NB4 (cell line): ENCODE measurements at regions not wholly inside any gene's neighbourhood (a gene's known extent, or its start where the extent isn't known, plus 50 kb on each side); places are given as distances from the start of the nearest gene placed in this dataset.

Experiments
- CTCF ChIP-seq: IDR thresholded peaks from one replicate; pipeline ENCODE4 v1.5.1; 2012; ENCODE audit warnings: low read depth, low read length
- POLR2A ChIP-seq: IDR thresholded peaks from 2 replicates; pipeline ENCODE4 v1.6.1; 2011; ENCODE audit warnings: mild to moderate bottlenecking; ENCODE audit not compliant: insufficient read length; ENCODE audit errors: extremely low read depth

- no peak for TF ChIP-seq CTCF
- TF ChIP-seq POLR2A, result no peak
These were observed 217.9 kb downstream of the NOVA1 start for GRCh38 chr14:26379951-26380350.
